GM12864 (cell line): ENCODE measurements at regions not wholly inside any gene's neighbourhood (a gene's known extent, or its start where the extent isn't known, plus 50 kb on each side); places are given as distances from the start of the nearest gene placed in this dataset.

Experiments used
- DNase-seq: peaks from one replicate; pipeline ENCODE4 v3.0.0-alpha.2; 2011; ENCODE audit warnings: low read depth
- H3K4me3 ChIP-seq: 2 replicates; pipeline ENCODE4 v1.5.1; 2011; ENCODE audit warnings: mild to moderate bottlenecking, low read depth, low read length, control low read depth
- TF ChIP-seq, protein P1 (sequence below): IDR thresholded peaks from 2 replicates; pipeline ENCODE4 v1.5.1; 2011; ENCODE audit warnings: low read depth, mild to moderate bottlenecking, moderate library complexity, low read length, control low read depth, inconsistent platforms; ENCODE audit errors: missing control alignments

DNA sequence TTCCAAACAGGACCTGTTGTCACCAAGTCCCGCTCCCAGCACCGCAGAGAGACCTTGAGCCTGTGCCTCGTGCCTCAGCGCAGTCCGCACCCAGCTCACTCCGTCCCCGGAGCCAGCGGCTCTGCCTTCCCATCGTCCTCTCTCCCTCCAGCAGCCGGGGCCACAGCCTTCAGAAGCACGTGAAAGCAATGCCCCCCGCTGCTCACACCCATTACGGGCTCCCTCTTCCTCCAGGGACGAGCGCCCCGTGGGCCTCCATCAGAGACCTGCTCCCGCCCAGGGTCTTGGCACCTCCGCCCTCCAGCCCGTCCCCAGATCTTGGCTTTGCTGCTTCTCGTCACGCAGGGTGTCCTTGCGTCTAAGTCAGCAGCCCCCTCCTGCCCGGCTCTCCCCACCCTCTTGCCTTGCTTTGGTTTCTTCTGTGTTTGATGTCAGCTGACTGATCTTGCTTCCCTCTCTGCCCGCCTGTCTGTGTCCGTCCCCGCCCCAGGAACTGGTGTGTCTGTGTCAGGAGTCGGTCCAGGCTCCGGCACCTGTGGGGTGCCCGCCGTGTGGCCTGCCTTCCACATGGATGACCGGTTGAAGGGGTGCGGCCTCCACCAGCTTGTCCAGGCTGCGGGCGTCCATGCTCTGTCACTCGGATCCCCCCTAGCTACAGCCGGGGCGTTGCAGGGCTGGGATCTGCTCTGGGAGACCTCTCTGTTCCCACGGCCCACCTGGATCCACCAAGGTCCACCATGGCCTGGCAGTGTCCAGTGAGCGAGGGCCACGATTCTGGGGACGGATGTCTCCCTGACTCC, 61.9 kb downstream of the FOXL3 start:
- TF ChIP-seq, protein P1, sequence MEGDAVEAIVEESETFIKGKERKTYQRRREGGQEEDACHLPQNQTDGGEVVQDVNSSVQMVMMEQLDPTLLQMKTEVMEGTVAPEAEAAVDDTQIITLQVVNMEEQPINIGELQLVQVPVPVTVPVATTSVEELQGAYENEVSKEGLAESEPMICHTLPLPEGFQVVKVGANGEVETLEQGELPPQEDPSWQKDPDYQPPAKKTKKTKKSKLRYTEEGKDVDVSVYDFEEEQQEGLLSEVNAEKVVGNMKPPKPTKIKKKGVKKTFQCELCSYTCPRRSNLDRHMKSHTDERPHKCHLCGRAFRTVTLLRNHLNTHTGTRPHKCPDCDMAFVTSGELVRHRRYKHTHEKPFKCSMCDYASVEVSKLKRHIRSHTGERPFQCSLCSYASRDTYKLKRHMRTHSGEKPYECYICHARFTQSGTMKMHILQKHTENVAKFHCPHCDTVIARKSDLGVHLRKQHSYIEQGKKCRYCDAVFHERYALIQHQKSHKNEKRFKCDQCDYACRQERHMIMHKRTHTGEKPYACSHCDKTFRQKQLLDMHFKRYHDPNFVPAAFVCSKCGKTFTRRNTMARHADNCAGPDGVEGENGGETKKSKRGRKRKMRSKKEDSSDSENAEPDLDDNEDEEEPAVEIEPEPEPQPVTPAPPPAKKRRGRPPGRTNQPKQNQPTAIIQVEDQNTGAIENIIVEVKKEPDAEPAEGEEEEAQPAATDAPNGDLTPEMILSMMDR = no peak

DNA sequence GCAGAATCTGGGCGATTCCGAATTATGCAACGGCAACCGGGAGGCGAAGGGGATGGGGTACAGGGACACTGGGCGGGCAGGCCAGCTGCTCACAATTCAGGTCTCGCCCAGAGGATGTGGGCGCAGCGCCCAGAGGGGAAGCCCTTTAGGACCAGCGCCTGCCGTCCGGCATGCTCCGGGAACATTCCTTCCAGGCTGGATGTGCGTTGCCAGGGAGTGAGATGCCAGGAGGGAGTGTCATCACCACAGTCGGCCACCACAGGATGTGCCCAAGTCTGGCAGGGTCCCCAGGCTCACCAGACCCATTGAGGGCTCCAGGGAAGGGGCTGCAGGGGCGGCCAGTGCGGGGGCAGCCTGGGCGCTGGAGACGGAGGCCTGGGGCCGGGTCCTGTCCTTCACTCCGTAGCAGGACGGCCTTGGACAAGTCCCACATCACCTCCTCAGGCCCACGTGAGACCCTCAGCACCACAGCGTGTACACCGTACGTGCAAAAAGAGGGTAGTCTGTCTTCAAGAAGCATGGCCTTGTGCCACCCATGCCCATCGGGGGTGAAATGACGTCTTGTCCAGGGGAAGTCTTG, 63.9 kb downstream of the FOXL3 start:
- TF ChIP-seq, protein P1 = no peak
- H3K4me3 ChIP-seq = no peak overlapping the region
- no peak for DNase-seq

More for the DNA sequence above, 61.9 kb downstream of the FOXL3 start:
- no peak for DNase-seq
- no peak overlapping the region for H3K4me3 ChIP-seq

DNA sequence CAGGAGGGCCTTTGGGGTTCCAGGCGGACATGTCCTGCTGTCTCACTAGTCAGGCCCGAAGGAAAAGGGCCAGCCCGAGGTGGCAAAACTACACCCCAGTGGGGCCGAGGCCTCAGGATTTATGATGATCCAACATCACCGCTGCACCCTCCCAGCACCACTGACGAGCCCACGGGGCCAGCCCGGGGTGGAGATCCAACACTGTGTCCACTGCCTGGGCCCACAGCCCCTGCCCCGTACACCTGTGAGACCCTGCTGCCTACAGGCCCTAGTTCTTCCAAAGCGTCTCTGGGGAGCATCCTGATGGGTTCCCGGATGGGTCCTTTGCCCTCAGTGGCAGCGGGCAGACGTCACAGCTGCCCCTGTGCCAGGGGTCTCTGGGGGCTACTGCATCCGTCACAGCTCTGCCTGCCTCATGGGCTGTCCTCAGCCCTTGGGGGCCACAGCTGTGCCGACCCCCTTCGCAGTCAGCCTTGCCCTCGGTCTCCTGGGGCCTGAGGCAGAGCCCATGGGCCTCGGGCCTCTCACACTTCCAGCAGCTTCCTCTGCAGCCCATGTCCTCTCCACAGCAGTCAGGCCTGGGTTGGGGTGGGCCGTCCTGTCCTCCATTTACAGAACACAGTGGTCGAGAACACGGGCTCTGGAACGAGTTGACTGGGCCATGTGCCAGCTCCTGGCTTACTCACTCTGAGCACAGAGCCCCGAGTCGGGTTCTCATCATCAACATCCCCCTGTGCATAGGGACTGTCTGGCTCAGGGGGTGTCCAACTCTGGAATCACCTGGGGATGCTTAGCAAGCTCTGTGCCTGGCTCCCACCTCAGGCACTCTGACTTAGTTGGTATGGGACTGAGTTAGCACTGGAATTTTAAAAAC, 64.9 kb downstream of the FOXL3 start:
- TF ChIP-seq, protein P1 = no peak

DNA sequence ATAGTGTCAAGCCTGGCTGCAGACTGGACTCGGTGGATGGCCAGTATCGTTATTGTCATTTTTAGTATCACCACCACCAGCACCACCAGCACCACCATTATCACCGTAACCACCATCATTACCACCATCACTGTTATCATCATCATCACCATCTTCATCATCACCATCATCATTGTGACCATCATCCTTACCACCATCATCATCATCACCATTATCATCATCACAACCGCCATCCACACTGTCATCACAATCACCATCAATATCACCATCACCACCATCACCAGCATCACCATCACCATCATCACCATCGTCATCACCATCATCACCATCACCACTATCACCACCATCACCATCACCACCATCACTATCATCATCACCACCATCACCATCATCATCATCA, 65.6 kb downstream of the FOXL3 start:
- no peak for DNase-seq
- TF ChIP-seq, protein P1 = no peak
- no peak overlapping the region for H3K4me3 ChIP-seq

More for the DNA sequence above, 64.9 kb downstream of the FOXL3 start:
- DNase-seq = no peak
- no peak overlapping the region for H3K4me3 ChIP-seq

DNA sequence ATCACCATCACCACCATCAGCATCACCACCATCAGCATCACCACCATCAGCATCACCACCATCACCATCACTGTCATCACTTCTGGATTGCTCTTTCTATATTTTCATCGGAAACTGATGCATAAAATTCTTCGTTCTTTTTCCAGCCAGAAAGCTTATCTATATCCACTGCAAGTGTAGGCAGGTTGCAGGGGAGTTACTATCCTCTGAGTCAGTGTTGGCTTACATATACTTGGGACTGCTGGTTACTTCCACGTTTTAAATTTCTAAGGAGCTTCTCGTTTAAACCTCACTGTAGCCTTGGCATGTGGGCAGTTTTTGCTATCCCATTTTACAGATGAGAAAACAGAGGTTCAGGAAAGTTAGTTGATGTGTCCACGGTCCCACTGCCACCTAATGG, 66.1 kb downstream of the FOXL3 start:
- DNase-seq = no peak
- TF ChIP-seq, protein P1 = no peak
- no peak overlapping the region for H3K4me3 ChIP-seq

DNA sequence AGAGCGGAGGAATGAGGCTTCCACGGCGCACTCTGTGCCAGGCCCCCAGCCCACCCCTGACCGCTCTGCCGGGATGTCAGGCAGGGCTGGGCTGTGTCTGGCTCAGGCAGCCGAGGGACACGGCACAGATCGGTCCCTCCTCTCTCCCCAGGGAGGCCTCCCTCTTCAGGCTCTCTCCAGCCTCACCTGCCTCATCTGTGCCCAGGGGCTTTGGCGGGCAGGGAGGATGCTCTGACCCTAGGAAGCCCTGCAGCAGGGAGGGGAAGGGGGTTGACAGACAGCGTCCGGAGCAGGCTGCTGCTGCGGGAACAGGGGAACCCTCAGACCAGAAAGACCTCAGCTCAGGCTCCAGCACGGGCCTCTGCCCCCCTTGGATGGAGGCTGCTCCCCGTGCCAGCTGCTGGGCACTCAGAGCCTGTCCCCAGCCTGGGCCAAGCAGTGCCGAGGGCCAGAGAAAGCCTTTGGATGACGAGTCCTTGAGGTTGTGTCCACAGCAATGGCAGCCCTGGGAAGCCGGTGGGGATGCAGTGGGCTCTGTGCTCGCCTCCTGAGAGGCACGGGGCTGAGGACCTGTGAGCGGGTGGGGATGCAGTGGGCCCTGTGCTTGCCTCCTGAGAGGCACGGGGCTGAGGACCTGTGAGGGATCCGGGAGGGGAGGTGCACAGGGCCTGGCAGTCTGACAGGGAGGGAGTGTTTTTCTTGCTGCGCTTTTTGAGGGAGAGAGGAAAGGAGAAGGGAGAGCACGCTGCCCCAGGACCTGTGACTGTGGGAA, 66.9 kb downstream of the FOXL3 start:
- H3K4me3 ChIP-seq = no peak overlapping the region
- no peak for DNase-seq
- TF ChIP-seq, protein P1 = no peak
